ENCODE measurements at regions not wholly inside any gene's neighbourhood (a gene's known extent, or its start where the extent isn't known, plus 50 kb on each side); places are given as distances from the start of the nearest gene placed in this dataset.

- no peak for TF ChIP-seq CTCF (conservative IDR thresholded peaks at IDR 0.05 in 1 of 2, IDR thresholded peaks at IDR 0.05 in 1 of 2; ENCODE audit: low read depth in 1 of 2, low read length in 2 of 2)
- TF ChIP-seq EZH2 (IDR thresholded peaks at IDR 0.05; ENCODE audit: low read length, missing control alignments): no peak
Observed at GRCh38 chr1:5727871-5728643, 264.2 kb downstream of the NPHP4 start.

All from fibroblast of lung (primary cell).